K562 (cell line): ENCODE measurements at regions not wholly inside any gene's neighbourhood (a gene's known extent, or its start where the extent isn't known, plus 50 kb on each side); places are given as distances from the start of the nearest gene placed in this dataset.

ENCODE experiments used
- ATAC-seq: fragments of 200-7000 bp; cut with Tn5 transposase; 3 replicates; pipeline ENCODE4 v1.9.1; 2020; ENCODE audit warnings: moderate library complexity
- BruUV-seq: library from RNA; stranded (reverse); fragments of 400-500 nt; replicated peaks from 2 replicates; lab custom pipeline; 2021; lab: Mats Ljungman, UMichigan
- CTCF ChIA-PET: fragments of 300-600 bp; formaldehyde crosslinking; extraction: SDS; loops from one replicate; lab custom pipeline; 2021; ENCODE audit warnings: low intra/inter-chr PET ratio; lab: Yijun Ruan, JAX
- POLR2A ChIA-PET: fragments of 300-600, 350-650 bp; sonication (Branson Sonifier 250); formaldehyde crosslinking; extraction: SDS; loops from one replicate; lab custom pipeline; 2021; ENCODE audit warnings: antibody characterized with exemption, inconsistent platforms; lab: Yijun Ruan, JAX
- DNase-seq, 4 experiments: peaks; one replicate each; pipeline versions ENCODE4 v3.0.0 to v3.0.0-alpha.2; 2011 to 2018; ENCODE audit warnings: low spot score in 3 of 4, mixed read lengths in 3 of 4; ENCODE audit errors: extremely low read depth in 1 of 4
- FAIRE-seq: peaks from 2 replicates; lab custom pipeline; 2011; peaks lifted over from hg19 to GRCh38; lab: Jason Lieb, UNC
- H2AFZ ChIP-seq: 2 replicates; pipeline ENCODE4 v1.6.0; 2011; ENCODE audit warnings: low read depth, low read length, control low read depth, inconsistent platforms
- H3K27ac ChIP-seq: fragments of 200-600 bp; 3 replicates; pipeline ENCODE4 v1.8.0; 2011; ENCODE audit warnings: low read depth, mild to moderate bottlenecking, control low read depth, inconsistent platforms, low read length, moderate library complexity, mixed read lengths; ENCODE audit errors: extremely low read depth
- H3K27me3 ChIP-seq, 2 experiments: fragments of 300-600 bp in 1 of 2; 2 replicates in 1 of 2; 3 replicates in 1 of 2; pipeline versions ENCODE4 v1.6.0 to v1.8.0; 2011; ENCODE audit warnings: inconsistent platforms in 2 of 2, low read length in 2 of 2, mild to moderate bottlenecking in 1 of 2, mixed read lengths in 1 of 2, moderate library complexity in 1 of 2; ENCODE audit not compliant: control insufficient read depth in 2 of 2, insufficient read depth in 2 of 2
- H3K36me3 ChIP-seq: fragments of 300-600 bp; 3 replicates; pipeline ENCODE4 v1.8.0; 2011; ENCODE audit warnings: mild to moderate bottlenecking, low read length, inconsistent platforms; ENCODE audit not compliant: control insufficient read depth, insufficient read depth
- H3K4me1 ChIP-seq, 2 experiments: fragments of 200-600 bp in 1 of 2; replicated peaks in 1 of 2; 2 replicates in 1 of 2; 3 replicates in 1 of 2; pipeline versions ENCODE4 v1.5.1 to v1.8.0; 2011; ENCODE audit warnings: inconsistent platforms in 2 of 2, low read length in 2 of 2, mild to moderate bottlenecking in 1 of 2, mixed read lengths in 1 of 2, moderate library complexity in 1 of 2; ENCODE audit not compliant: control insufficient read depth in 2 of 2, insufficient read depth in 2 of 2
- H3K4me2 ChIP-seq: 2 replicates; pipeline ENCODE4 v1.6.1; 2011; ENCODE audit warnings: low read length, control low read depth, inconsistent platforms, mixed read lengths; ENCODE audit not compliant: insufficient read depth
- H3K4me3 ChIP-seq: fragments of 200-600 bp; sonication (generic), shearing (Covaris generic); 2 replicates; pipeline ENCODE4 v1.5.1; 2016; ENCODE audit warnings: control low read depth, inconsistent platforms
- H3K79me2 ChIP-seq: fragments of 200-600 bp; 3 replicates; pipeline ENCODE4 v1.8.0; 2011; ENCODE audit warnings: low read length, inconsistent platforms; ENCODE audit not compliant: control insufficient read depth, insufficient read depth
- H3K9ac ChIP-seq, 2 experiments: 2 replicates each; pipeline versions ENCODE4 v1.6.0 to v1.6.1; 2011; ENCODE audit warnings: low read depth in 2 of 2, low read length in 2 of 2, control low read depth in 1 of 2, inconsistent platforms in 1 of 2, mild to moderate bottlenecking in 1 of 2, mixed read lengths in 1 of 2; ENCODE audit not compliant: insufficient read depth in 1 of 2
- H3K9me1 ChIP-seq: one replicate; pipeline ENCODE4 v1.6.0; 2011; ENCODE audit warnings: inconsistent platforms, mild to moderate bottlenecking, low read length, moderate library complexity; ENCODE audit not compliant: control insufficient read depth, insufficient read depth
- H3K9me3 ChIP-seq: replicated peaks from 2 replicates; pipeline ENCODE4 v1.5.1; 2011; ENCODE audit warnings: low read depth, low read length, inconsistent platforms; ENCODE audit not compliant: control insufficient read depth, insufficient read depth
- H4K20me1 ChIP-seq: replicated peaks from 2 replicates; pipeline ENCODE4 v1.6.1; 2011; ENCODE audit warnings: low read length, inconsistent platforms, mixed read lengths; ENCODE audit not compliant: control insufficient read depth, insufficient read depth
- BDP1 ChIP-seq: IDR thresholded peaks from 3 replicates; pipeline ENCODE4 v1.6.1; 2011; ENCODE audit not compliant: insufficient read length, insufficient read depth
- CBX2 ChIP-seq: fragments of 200-600 bp; sonication (generic); IDR thresholded peaks from one replicate; pipeline ENCODE4 v1.6.1; 2012; ENCODE audit warnings: mild to moderate bottlenecking, low read length, inconsistent platforms; ENCODE audit not compliant: insufficient read depth, poor library complexity, severe bottlenecking
- CTCF ChIP-seq, 3 experiments: IDR thresholded peaks in 2 of 3; conservative IDR thresholded peaks in 1 of 3; 2 replicates each; pipeline ENCODE4 v1.5.1; 2011 to 2012; ENCODE audit warnings: low read length in 3 of 3, mild to moderate bottlenecking in 3 of 3, control low read depth in 2 of 3, improper control_type of control experiment in 1 of 3, inconsistent platforms in 1 of 3, low read depth in 1 of 3, mixed read lengths in 1 of 3, moderate library complexity in 1 of 3; ENCODE audit not compliant: insufficient read depth in 2 of 3
- DNMT1 ChIP-seq: fragments of 450-650 bp; IDR thresholded peaks from 2 replicates; pipeline ENCODE4 v1.6.1; 2016; ENCODE audit warnings: antibody characterized with exemption, mild to moderate bottlenecking
- ETS2 ChIP-seq: IDR thresholded peaks from 2 replicates; pipeline ENCODE4 v1.6.1; 2016; ENCODE audit warnings: borderline replicate concordance, missing genetic modification characterization, mild to moderate bottlenecking, moderate library complexity, missing compliant biosample characterization; ENCODE audit not compliant: poor library complexity, severe bottlenecking
- FOXO4 ChIP-seq: fragments of 450-650 bp; formaldehyde crosslinking; IDR thresholded peaks from 2 replicates; pipeline ENCODE4 v1.4.0; 2020; ENCODE audit warnings: mild to moderate bottlenecking, moderate library complexity
- HBP1 ChIP-seq: fragments of 450-650 bp; formaldehyde crosslinking; IDR thresholded peaks from 2 replicates; pipeline ENCODE4 v1.4.0; 2022; ENCODE audit warnings: missing genetic modification characterization
- HEY1 ChIP-seq: fragments of 250-450 bp; sonication (Bioruptor Pico); IDR thresholded peaks from 2 replicates; pipeline ENCODE4 v1.5.0; 2020; ENCODE audit warnings: mild to moderate bottlenecking, moderate library complexity, borderline replicate concordance
- MEF2D ChIP-seq: conservative IDR thresholded peaks from 2 replicates; pipeline ENCODE4 v1.6.1; 2016; ENCODE audit warnings: low read depth, missing genetic modification characterization, missing compliant biosample characterization
- POU5F1 ChIP-seq: fragments of 150-350 bp; IDR thresholded peaks from 2 replicates; pipeline ENCODE4 v1.6.1; 2014; ENCODE audit warnings: borderline replicate concordance, low read length, low read depth, mild to moderate bottlenecking; ENCODE audit not compliant: partially characterized antibody
- RAD21 ChIP-seq, 2 experiments: fragments of 250-450 bp in 1 of 2; fragments of 450-650 bp in 1 of 2; sonication (Bioruptor Pico) in 1 of 2; formaldehyde crosslinking in 1 of 2; IDR thresholded peaks in 1 of 2; conservative IDR thresholded peaks in 1 of 2; 2 replicates each; pipeline versions ENCODE4 v1.4.0 to v1.8.0; 2020 to 2022; ENCODE audit warnings: mild to moderate bottlenecking in 2 of 2, moderate library complexity in 1 of 2
- SNAPC5 ChIP-seq: fragments of 250-450 bp; sonication (Bioruptor Pico); IDR thresholded peaks from 2 replicates; pipeline ENCODE4 v1.8.0; 2021; ENCODE audit warnings: moderate library complexity, mild to moderate bottlenecking, inconsistent platforms
- SPI1 ChIP-seq: IDR thresholded peaks from 2 replicates; pipeline ENCODE4 v1.6.1; 2011; ENCODE audit warnings: low read depth, low read length, control low read depth, borderline replicate concordance
- TCF15 ChIP-seq: fragments of 250-450 bp; sonication (Bioruptor Pico); IDR thresholded peaks from 2 replicates; pipeline ENCODE4 v1.8.0; 2022; ENCODE audit warnings: moderate library complexity, mild to moderate bottlenecking, inconsistent platforms
- ZKSCAN8 ChIP-seq: fragments of 200-800 bp; sonication (Bioruptor generic); IDR thresholded peaks from 2 replicates; pipeline ENCODE4 v1.6.1; 2016; ENCODE audit warnings: missing genetic modification characterization, missing compliant biosample characterization
- ZNF263 ChIP-seq: sonication (generic); formaldehyde crosslinking; IDR thresholded peaks from 2 replicates; pipeline ENCODE4 v1.8.0; 2022; ENCODE audit warnings: mild to moderate bottlenecking, missing genetic modification reagents, borderline replicate concordance
- WGBS: fragments of 100-300 bp; shearing (Covaris generic); methylation state at CpG from one replicate; pipeline ENCODE4 v1.1.6; 2016; ENCODE audit warnings: low coverage, mixed read lengths; ENCODE audit not compliant: insufficient coverage; ENCODE audit errors: missing lambda C conversion rate; 5-methylcytosine and 5-hydroxymethylcytosine counted together
- in situ Hi-C: fragments of 300-500 bp; cut with MboI; formaldehyde crosslinking; loops from 4 replicates; pipeline ENCODE4 v1.15.0; 2018; ENCODE audit warnings: inconsistent platforms, mixed read lengths
- intact Hi-C: fragments of 100-400 bp; cut with micrococcal nuclease; formaldehyde crosslinking; loops from 2 replicates; pipeline ENCODE4 v1.14.2; 2022

GRCh38 chr7:156401617-156402016, 239.0 kb upstream of the RNF32 start (continued):
- TF ChIP-seq HEY1 (CRISPR knock-in tag) (no peak), SNAPC5 (CRISPR knock-in tag) (no peak), RAD21 (CRISPR knock-in tag; conservative IDR thresholded peaks at IDR 0.05 in 1 of 2, IDR thresholded peaks at IDR 0.05 in 1 of 2) (0 out of 4 replicates have a peak, but pooled peaks of 1 of the 2 experiments have one; percentile 2), SPI1 (no peak), ZNF263 (CRISPR knock-in tag) (no peak), DNMT1 (no peak)
- TF ChIP-seq, all 486 proteins: peak for 4

- no peak for FAIRE-seq
- Histone ChIP-seq H3K4me3 (no peak overlapping the region), H3K4me2 (no peak overlapping the region), H3K9me1 (no peaks in the 10 kb centered on the region), H3K9ac (no peak overlapping the region), H3K36me3 (no peaks in the 10 kb centered on the region), H3K9me3 (no peaks in the 10 kb centered on the region), H2AFZ (no peak overlapping the region), H4K20me1 (no peaks in the 10 kb centered on the region; the same call in 1 of the 2 replicates), H3K79me2 (no peaks in the 10 kb centered on the region), H3K27ac (no peak overlapping the region), H3K4me1 (no peaks in the 10 kb centered on the region; a peak in 1 of 5 replicates), H3K27me3 (peaks cover 14 to 15% of the 10 kb centered on the region in 2 experiments; a peak in 3 of 5 replicates)
- in situ Hi-C loops: no loop called here
- POLR2A ChIA-PET: no interaction called here
- ATAC-seq: no peak
- 23% methylated on average over 4 of the region's 5 CpGs for WGBS
- CTCF ChIA-PET: no interaction called here
- no peak for DNase-seq
- intact Hi-C loops: no loop called here
- no TSS peak for BruUV-seq
- no peak for TF ChIP-seq POU5F1
- TF ChIP-seq BDP1: no peak
- TF ChIP-seq FOXO4 (CRISPR knock-in tag): no peak
- TF ChIP-seq CBX2: no peak
- no peak for TF ChIP-seq CTCF (IDR thresholded peaks at IDR 0.05 in 2 of 3, conservative IDR thresholded peaks at IDR 0.05 in 1 of 3; ENCODE audit: insufficient read depth in 2 of 3, low read depth in 1 of 3, low read length in 3 of 3)
- no peak for TF ChIP-seq HBP1 (CRISPR knock-in tag)
- no peak for TF ChIP-seq MEF2D (tag)
- no peak for TF ChIP-seq ETS2 (tag)
- no peak for TF ChIP-seq TCF15 (CRISPR knock-in tag)
- no peak for TF ChIP-seq ZKSCAN8
Observed at GRCh38 chr7:156400046-156400445, 240.5 kb upstream of the RNF32 start.
